NOMO-1 treated with DMSO at 0.1 percent for 48 hours (cell line): ENCODE measurements at regions not wholly inside any gene's neighbourhood (a gene's known extent, or its start where the extent isn't known, plus 50 kb on each side); places are given as distances from the start of the nearest gene placed in this dataset.

ENCODE experiments used
- DNase-seq: peaks from one replicate; lab custom pipeline; 2025; ENCODE audit not compliant: unreplicated experiment; lab: John Stamatoyannopoulos, UW

DNA sequence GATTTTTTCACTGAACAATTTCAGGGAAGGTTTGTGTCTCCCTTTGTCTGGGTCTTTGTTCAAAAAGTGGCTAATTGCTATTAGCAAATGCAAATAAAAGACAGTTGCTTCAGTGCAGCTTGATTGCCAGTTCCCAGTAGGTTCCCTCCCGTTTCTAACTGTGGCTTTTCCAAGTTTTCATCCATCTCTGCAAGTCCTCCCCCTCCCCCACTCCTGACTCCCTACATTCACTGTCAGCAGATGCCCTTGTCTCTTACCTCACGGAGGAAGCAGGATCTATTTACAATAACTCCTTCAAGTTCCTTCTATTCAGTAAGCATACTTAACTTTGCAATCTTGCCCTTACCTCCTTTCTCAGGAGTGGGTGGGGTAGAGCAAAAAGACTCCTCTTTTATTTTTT is 55.4 kb upstream of the SCEL start:
- peak; percentile 11 for DNase-seq

DNA sequence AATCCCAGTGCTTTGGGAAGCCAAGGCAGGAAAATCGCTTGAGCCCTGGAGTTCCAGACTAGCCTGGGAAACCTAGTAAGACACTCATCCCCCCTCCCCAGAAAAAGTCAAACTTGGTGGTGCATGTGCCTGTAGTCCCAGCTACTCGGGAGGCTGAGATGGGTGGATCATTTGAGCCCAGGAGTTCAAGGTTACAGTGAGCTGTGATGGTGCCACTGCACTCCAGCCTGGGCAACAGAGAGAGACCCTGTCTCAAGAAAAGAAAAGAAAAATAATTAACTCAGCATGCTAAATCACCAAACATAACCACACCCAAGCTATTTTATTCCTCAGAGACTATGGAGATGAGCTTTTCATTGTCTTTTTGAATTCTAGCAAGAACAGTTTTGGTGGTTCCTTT is 56.2 kb upstream of the SCEL start:
- no peak for DNase-seq

GRCh38 chr13:77477299-77477848 is 58.1 kb upstream of the SCEL start:
- no peak for DNase-seq

DNA sequence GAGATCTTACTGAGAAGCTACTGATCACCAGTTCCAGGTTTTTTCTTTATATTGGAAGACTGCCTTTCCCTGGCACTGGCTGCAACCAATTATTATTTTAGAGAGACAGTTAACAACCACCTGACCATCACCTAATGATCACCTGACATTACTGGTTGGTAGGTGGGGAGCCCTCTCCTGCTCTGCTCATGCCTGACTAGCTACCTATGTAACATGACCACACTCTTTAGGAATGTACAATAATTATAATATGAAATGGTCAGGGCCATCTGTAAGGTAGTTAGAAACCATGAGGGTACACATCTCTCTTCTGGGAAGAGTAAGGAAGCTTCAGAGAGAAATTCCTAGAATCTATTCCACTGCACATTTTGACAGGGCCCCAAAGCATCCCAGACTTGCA is 59.0 kb upstream of the SCEL start:
- DNase-seq, result no peak

DNA sequence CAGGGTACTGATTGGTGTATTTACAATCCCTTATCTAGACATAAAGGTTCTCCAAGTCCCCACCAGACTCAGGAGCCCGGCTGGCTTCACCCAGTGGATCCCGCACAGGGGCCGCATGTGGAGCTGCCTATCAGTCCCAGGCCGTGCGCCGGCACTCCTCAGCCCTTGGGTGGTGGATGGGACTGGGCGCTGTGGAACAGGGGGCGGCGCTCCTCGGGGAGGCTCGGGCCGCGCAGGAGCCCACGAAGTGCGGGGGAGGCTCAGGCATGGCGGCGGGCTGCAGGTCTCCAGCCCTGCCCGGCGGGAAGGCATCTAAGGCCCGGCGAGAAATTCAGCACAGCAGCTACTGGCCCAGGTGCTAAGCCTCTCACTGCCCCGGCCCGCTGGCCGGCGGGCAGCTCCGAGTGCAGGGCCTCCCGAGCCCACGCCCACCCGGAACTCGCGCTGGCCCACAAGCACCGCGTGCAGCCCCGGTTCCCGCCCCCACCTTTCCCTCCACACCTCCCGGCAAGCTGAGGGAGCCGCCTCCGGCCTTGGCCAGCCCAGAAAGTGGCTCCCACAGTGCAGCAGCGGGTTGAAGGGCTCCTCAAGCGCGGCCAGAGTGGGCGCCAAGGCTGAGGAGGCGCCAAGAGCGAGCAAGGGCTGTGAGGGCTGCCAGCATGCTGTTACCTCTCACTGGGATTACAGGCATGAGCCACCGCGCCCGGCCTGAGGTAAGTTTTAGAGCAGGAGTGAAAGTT is 60.0 kb upstream of the SCEL start:
- no peak for DNase-seq

DNA sequence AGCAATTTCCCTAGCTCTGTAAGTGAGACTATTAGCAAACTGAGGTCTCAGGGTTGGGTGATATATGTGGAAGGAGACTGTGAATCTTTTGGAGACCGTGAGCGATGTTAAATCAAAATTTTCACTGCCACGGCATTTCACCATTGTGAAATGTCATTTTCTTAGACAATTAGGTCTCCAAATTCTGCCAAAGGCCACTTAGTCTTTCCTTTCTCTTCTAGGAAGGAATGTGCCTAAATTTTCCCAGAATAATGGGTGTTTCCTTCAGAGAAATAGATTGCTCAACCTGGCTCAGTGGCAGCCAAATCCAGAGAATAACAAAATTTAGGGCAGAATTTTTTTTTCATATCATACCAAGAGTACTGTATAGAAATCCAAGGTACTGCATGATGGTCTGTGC is 64.5 kb upstream of the SCEL start:
- DNase-seq, result no peak

DNA sequence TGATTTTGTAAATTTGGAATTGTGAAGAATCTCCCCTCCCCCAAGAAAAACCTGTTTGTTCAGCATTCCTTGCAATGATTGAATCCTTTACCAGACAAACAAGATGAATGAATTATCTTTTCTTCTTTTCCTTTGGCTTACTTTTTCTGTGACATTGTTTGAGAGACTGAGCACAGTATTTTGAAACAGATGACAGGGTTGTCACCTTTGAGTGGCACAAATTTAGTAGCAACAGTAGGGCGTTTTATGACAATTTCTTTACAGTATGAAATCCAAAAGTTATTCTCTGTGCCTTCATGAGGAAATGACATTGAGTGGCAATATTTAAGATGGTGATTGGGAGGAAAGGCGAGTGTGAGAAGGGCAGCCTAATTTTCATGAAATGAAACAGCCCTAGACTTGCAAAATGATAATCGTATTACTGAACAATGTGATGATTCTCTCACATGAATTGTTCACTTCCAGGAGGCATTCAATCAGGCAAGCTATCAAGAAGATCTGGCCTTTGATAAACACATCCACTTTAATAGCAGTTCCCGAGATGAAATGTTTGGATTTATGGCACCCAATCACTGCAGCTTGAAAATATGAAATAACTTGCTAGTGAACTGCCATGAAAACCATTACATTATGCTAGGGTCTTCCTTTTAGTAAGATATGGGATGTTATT is 68.6 kb upstream of the SCEL start:
- DNase-seq, result no peak

GRCh38 chr13:77465603-77466195 is 69.8 kb upstream of the SCEL start:
- DNase-seq, result no peak

DNA sequence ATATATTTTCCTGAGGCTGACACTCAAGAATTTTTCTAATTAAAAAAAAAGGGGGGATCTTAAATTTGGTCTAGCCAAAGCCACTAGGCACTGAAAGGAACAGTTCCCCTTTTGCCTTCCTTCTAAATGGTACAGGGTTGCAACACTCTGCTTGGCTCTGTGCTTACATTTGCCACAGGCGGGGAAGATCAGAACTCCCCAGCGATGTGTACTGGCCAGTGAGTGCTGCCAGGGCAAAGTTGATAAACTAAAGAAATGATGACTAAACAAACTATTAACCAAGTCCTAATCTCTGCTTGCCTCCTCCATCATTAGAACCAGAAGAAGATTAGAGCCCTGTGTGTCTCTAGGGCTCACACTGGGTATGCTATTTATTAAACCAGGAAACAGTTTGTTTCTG is 75.3 kb upstream of the SCEL start:
- peak; percentile 98 for DNase-seq

GRCh38 chr13:77459592-77459991 is 75.9 kb upstream of the SCEL start:
- DNase-seq, result no peak

DNA sequence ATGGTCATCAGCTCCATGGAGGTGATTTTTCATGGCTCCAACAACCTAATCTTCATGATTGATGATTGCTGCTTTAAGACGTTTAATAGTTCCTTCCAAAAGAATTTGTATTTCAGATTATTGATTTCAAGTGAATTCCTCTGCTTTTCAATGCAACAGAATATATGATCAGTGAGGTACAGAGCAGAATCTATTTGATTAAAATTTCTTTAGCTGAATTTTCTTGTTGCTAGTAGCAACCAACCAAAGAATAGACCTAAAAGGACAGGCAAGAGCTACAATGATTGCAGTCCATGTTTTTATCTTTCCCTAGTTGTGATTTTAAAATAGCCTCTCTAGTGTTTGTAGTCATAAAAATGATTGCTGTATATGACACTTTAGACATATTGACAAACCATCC is 76.8 kb upstream of the SCEL start:
- no peak for DNase-seq

GRCh38 chr13:77457966-77458365 is 77.5 kb upstream of the SCEL start:
- no peak for DNase-seq

GRCh38 chr13:77456271-77456670 is 79.2 kb upstream of the SCEL start:
- peak; percentile 43 for DNase-seq

DNA sequence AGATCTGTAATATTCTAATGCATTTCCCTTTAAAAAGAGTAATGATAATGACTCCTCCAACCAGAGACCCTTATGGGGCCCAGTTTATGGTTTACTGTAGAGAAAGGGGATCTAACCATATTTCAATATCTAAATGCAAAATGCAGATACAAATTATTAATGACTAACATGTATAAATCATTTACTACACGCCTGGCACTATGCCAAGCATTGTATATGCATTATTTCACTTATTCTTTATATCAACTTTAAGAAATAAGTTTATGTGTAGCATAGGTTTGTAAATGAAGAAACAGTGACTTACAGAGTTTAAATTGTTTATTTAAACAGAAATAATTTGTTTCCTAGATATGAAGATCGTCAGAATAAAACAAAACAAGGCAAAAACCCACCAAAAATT is 86.2 kb upstream of the SCEL start:
- no peak for DNase-seq

- DNase-seq, result peak; percentile 80
These were observed 86.8 kb upstream of the SCEL start for GRCh38 chr13:77448689-77449088.

DNA sequence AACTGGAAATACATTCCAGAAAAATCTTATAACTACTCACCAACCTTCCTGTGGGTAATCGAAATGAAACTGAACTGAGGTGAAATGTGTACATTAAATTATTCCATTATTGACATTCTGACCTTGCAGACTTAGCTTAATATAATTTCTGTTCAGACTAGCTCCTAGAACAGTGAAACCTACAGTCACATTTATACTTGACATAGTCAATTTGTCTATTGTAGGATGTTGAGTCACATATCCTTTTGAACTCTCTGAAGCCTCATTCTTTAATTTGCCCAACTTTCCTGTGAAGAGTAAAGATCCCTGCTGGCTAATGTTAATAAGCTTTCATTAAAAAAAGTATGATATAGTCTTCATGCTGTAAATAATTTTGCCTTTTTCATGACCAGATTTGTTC is 92.0 kb upstream of the SCEL start:
- DNase-seq, result no peak

GRCh38 chr13:77437267-77437666 is 98.2 kb upstream of the SCEL start:
- DNase-seq, result no peak

DNA sequence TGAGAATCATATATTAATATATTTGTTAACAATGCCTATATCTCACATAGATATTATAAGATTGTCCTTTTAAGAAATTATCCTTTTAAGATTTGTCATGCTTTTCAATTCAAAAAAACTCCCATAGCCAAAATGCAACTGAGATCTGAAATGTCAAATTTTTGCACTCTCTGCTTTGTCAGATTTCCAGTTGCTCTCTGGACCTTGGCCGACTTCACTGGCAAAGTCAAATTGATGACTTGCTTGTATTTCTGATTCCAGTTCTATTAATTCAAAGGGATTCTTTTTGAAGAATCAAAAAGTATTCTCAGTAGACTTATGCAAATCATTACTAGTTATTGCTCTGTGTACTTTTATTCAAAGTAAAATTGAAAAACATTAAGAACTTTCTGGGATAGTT is 101.2 kb upstream of the SCEL start:
- DNase-seq, result no peak

DNA sequence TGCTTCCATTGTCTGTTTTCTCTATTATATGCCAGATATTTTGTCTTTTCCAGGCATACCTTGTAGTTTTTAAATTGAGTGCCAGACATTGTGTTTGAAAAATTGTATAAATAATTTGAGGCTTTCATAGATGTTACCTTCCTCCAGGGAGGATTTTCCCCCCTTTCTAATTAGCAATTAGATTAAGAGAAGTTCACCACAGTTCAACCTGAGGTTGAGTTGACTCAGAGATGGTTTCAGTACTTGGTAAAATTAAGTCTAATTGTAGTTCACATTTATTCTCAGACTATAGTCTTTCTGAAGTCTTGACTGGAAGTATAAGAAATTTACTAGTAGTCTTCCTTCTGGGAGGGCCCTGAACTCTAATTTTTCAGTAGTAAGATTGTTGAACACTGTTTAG is 104.1 kb upstream of the SCEL start:
- no peak for DNase-seq

- no peak for DNase-seq
These were observed 103.6 kb upstream of the MYCBP2 start for GRCh38 chr13:77430377-77430951.

GRCh38 chr13:77429320-77430142 is 102.6 kb upstream of the MYCBP2 start:
- DNase-seq, result peak; percentile 88
